Ascending aorta (tissue), 2 donors: ENCODE measurements at regions not wholly inside any gene's neighbourhood (a gene's known extent, or its start where the extent isn't known, plus 50 kb on each side); places are given as distances from the start of the nearest gene placed in this dataset.
A peak's percentile ranks its signal among the peaks of the same experiment; 100 is the strongest.

ENCODE experiments used
- DNase-seq, 2 donors: peaks; one replicate each; pipeline ENCODE4 v3.0.0-alpha.2; 2019; ENCODE audit warnings: low spot score in 2 of 2
- H3K27ac ChIP-seq, 2 donors: fragments of 200-600 bp; sonication (generic); one replicate each; pipeline ENCODE4 v1.5.1; 2016 to 2017; ENCODE audit warnings: mild to moderate bottlenecking in 1 of 2
- H3K27me3 ChIP-seq: fragments of 200-600 bp; sonication (generic); one replicate; pipeline ENCODE4 v1.5.1; 2017
- H3K36me3 ChIP-seq, 2 donors: fragments of 200-600 bp; sonication (generic); one replicate each; pipeline ENCODE4 v1.5.1; 2016
- H3K4me1 ChIP-seq, 2 donors: fragments of 200-600 bp; sonication (generic); one replicate each; pipeline ENCODE4 v1.5.1; 2016 to 2017; ENCODE audit warnings: mild to moderate bottlenecking in 1 of 2
- H3K4me3 ChIP-seq, 2 donors: fragments of 200-600 bp; sonication (generic); one replicate each; pipeline ENCODE4 v1.5.1; 2016 to 2017; ENCODE audit warnings: mild to moderate bottlenecking in 1 of 2
- H3K9me3 ChIP-seq, 2 donors: fragments of 200-600 bp; sonication (generic); one replicate each; pipeline ENCODE4 v1.5.1; 2016
- intact Hi-C: fragments of 100-400 bp; cut with DNase I; formaldehyde crosslinking; loops from one replicate; pipeline ENCODE4 v1.15.1; 2023
- TF ChIP-seq, protein P1 (sequence below), 3 experiments: fragments of 200-600 bp in 2 of 3; fragments of 450-650 bp in 1 of 3; sonication (generic) in 2 of 3; IDR thresholded peaks; one replicate each; pipeline ENCODE4 v1.5.1; 2016 to 2019; ENCODE audit warnings: antibody characterized with exemption in 3 of 3, mild to moderate bottlenecking in 1 of 3, moderate library complexity in 1 of 3

DNA sequence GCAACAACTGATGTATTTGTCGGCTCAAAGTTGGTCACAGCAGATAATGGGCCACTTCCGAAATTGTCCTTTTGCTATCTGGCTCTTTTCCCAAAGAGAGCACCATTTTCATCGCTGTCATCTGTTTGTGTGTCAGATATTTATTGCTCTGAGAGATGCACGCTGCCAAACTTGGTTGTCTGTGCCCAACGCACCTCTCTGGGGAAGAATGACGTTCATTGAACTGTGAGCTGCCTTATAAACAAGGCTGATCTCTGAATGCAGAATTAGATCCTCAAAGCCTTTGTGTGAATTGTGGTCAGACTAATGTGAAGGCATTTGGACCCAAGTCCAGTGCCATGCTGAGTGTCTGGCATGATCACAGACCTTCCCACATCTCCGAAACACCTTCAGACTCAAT, 174.7 kb upstream of the LYZL1 start:
- no peaks in the 10 kb centered on the region for H3K4me1 ChIP-seq
- H3K27me3 ChIP-seq, result no peaks in the 10 kb centered on the region
- H3K36me3 ChIP-seq, result no peaks in the 10 kb centered on the region
- no peak overlapping the region for H3K27ac ChIP-seq
- intact Hi-C loops, result no loop called here
- no peak for DNase-seq
- H3K4me3 ChIP-seq, result no peak overlapping the region
- TF ChIP-seq, protein P1, sequence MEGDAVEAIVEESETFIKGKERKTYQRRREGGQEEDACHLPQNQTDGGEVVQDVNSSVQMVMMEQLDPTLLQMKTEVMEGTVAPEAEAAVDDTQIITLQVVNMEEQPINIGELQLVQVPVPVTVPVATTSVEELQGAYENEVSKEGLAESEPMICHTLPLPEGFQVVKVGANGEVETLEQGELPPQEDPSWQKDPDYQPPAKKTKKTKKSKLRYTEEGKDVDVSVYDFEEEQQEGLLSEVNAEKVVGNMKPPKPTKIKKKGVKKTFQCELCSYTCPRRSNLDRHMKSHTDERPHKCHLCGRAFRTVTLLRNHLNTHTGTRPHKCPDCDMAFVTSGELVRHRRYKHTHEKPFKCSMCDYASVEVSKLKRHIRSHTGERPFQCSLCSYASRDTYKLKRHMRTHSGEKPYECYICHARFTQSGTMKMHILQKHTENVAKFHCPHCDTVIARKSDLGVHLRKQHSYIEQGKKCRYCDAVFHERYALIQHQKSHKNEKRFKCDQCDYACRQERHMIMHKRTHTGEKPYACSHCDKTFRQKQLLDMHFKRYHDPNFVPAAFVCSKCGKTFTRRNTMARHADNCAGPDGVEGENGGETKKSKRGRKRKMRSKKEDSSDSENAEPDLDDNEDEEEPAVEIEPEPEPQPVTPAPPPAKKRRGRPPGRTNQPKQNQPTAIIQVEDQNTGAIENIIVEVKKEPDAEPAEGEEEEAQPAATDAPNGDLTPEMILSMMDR (IDR thresholded peaks at IDR 0.05), result no peak
- peaks cover 0 to 14% of the 10 kb centered on the region in 2 donors for H3K9me3 ChIP-seq

GRCh38 chr10:29117781-29118180, 171.1 kb upstream of the LYZL1 start:
- H3K36me3 ChIP-seq, result no peaks in the 10 kb centered on the region
- no peaks in the 10 kb centered on the region for H3K27me3 ChIP-seq
- TF ChIP-seq, protein P1 (IDR thresholded peaks at IDR 0.05), result no peak
- no peaks in the 10 kb centered on the region for H3K4me1 ChIP-seq
- H3K27ac ChIP-seq, result no peak overlapping the region
- H3K4me3 ChIP-seq, result no peak overlapping the region
- intact Hi-C loops, result no loop called here
- H3K9me3 ChIP-seq, result peaks cover 0 to 14% of the 10 kb centered on the region in 2 donors
- DNase-seq, result no peak

GRCh38 chr10:29119374-29119773, 169.5 kb upstream of the LYZL1 start:
- Histone ChIP-seq H3K36me3 (no peaks in the 10 kb centered on the region), H3K4me3 (no peak overlapping the region), H3K4me1 (no peaks in the 10 kb centered on the region), H3K27me3 (no peaks in the 10 kb centered on the region), H3K27ac (no peak overlapping the region), H3K9me3 (peaks cover 0 to 14% of the 10 kb centered on the region in 2 donors)
- no peak for DNase-seq
- intact Hi-C loops, result no loop called here
- TF ChIP-seq, protein P1 (IDR thresholded peaks at IDR 0.05), result peak in 1 of 3 experiments; percentile 11

DNA sequence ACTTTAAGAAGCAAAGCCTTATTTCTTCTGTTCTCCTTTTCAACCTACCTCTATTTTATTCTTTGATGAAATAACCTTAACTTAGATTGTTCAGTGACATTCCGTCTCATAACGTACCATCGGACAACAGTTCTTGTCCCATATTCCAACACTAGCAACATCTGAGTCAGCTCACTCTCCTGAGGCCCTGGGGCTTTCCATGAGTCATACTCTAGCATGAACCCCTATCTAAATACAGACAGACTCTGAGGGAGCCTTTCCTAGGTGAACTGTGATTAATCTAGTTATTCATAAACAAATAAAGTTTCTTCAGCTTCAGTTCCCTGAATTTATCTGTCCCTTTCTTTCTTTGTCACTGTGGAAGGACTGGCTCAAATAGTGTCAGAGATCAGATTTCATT, 168.7 kb upstream of the LYZL1 start:
- intact Hi-C loops, result no loop called here
- TF ChIP-seq, protein P1 (IDR thresholded peaks at IDR 0.05), result no peak
- H3K27ac ChIP-seq, result no peak overlapping the region
- H3K36me3 ChIP-seq, result no peaks in the 10 kb centered on the region
- no peaks in the 10 kb centered on the region for H3K4me1 ChIP-seq
- no peak overlapping the region for H3K4me3 ChIP-seq
- peaks cover 0 to 14% of the 10 kb centered on the region in 2 donors for H3K9me3 ChIP-seq
- DNase-seq, result no peak
- H3K27me3 ChIP-seq, result no peaks in the 10 kb centered on the region

DNA sequence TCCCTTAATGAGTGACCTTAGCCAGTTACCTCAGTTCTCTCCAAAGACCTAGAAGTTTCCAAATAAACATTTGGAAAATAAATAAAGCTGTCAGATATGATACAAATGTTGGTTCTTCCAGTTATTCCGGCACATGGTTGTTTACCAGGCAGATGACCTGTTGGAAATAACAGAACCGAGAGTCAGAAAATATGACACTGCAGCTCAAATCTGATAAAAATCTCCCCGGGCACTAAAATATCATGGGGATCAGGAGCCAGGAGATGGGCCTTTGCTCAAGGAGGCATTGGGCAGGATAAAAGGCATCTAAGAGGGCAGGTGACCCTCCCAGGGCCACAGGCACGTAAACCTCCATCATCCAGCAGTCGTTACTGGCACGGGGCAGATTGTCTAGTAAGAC, 164.0 kb upstream of the LYZL1 start:
- no peaks in the 10 kb centered on the region for H3K36me3 ChIP-seq
- H3K4me3 ChIP-seq, result no peak overlapping the region
- intact Hi-C loops, result no loop called here
- H3K4me1 ChIP-seq, result no peaks in the 10 kb centered on the region
- no peak overlapping the region for H3K27ac ChIP-seq
- H3K9me3 ChIP-seq, result no peaks in the 10 kb centered on the region
- H3K27me3 ChIP-seq, result no peaks in the 10 kb centered on the region
- no peak for DNase-seq
- TF ChIP-seq, protein P1 (IDR thresholded peaks at IDR 0.05), result no peak

DNA sequence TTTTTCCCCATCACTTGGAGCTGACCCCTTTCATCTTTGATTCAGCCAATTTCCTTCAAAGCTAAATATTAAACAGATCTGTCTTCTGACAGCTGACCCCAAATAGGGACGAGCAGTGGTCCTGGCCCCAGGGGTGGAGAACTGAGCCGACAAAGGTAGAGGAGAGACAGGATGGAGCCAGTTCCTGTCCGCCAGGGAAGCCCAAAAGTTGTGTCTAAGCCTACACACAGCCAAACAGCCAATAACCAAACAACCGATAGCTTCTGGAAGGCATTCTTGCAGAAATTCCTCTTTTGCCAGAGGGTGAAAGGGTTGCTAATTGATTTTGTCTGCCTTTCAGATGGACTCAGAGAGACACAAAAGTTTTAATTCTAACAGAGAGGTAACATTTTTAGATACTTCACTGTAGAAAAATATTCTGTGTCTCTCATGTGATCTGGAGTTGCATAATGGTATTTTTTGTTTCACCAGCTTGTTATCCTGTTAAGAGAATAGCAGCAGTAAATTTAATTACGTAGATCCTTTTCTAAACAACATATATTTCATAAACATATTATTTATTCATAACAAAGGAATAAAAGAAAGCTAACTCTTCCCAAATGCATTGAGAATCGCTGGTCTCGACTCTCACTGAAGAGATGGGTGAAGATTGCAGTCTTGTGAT, 161.7 kb upstream of the LYZL1 start:
- no peaks in the 10 kb centered on the region for H3K9me3 ChIP-seq
- no peaks in the 10 kb centered on the region for H3K27me3 ChIP-seq
- H3K4me3 ChIP-seq, result no peak overlapping the region
- no peaks in the 10 kb centered on the region for H3K36me3 ChIP-seq
- intact Hi-C loops, result no loop called here
- H3K4me1 ChIP-seq, result no peaks in the 10 kb centered on the region
- DNase-seq, result no peak
- H3K27ac ChIP-seq, result no peak overlapping the region
- TF ChIP-seq, protein P1 (IDR thresholded peaks at IDR 0.05), result no peak
